Left kidney (tissue), 1 donor: ENCODE measurements at regions not wholly inside any gene's neighbourhood (a gene's known extent, or its start where the extent isn't known, plus 50 kb on each side); places are given as distances from the start of the nearest gene placed in this dataset.

ENCODE experiments used
- DNase-seq: peaks from one replicate; pipeline ENCODE4 v3.0.0-alpha.2; 2013

GRCh38 chr1:167145965-167146364, 52.1 kb downstream of the STYXL2 start:
- DNase-seq, result no peak

GRCh38 chr1:167146903-167147539, 53.1 kb downstream of the STYXL2 start:
- DNase-seq, result no peak

DNA sequence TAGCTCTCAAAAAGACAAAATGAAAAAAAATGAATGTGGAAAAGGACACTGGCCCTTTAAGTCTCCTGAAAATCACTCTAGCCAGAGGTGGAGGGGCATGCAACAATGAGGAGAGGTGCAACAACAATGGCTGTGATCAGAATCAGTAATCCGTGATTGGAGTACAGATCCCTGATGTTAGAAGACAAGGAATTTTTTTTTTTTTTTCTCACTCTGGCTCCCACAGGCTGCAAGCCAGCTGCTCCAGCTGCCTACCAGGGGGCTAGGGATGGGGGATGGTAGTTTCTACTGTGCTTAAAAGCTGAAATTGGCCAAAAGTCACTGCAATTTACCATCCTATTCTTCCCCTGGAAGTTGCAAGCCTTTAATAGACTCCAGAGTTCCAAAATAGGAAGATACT, 54.5 kb downstream of the STYXL2 start:
- DNase-seq, result no peak

- no peak for DNase-seq
These were observed 56.1 kb downstream of the STYXL2 start for GRCh38 chr1:167149793-167150491.

DNA sequence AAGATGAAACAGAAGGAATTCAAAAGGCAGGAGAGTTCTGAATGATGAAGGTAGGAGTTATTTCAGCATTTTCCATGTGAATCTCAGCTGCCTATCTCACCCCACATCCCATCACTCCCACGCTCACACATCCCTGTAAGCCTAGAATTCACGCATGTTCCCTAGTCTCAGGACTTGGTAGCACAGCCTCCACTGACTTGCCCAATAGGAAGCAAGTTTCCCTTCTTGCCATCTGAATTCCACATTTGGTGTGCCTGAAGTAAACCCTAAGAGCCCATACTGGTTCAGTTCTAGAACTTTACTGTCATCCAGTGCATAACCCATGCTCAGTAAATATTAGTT, 56.6 kb downstream of the STYXL2 start:
- DNase-seq, result no peak

DNA sequence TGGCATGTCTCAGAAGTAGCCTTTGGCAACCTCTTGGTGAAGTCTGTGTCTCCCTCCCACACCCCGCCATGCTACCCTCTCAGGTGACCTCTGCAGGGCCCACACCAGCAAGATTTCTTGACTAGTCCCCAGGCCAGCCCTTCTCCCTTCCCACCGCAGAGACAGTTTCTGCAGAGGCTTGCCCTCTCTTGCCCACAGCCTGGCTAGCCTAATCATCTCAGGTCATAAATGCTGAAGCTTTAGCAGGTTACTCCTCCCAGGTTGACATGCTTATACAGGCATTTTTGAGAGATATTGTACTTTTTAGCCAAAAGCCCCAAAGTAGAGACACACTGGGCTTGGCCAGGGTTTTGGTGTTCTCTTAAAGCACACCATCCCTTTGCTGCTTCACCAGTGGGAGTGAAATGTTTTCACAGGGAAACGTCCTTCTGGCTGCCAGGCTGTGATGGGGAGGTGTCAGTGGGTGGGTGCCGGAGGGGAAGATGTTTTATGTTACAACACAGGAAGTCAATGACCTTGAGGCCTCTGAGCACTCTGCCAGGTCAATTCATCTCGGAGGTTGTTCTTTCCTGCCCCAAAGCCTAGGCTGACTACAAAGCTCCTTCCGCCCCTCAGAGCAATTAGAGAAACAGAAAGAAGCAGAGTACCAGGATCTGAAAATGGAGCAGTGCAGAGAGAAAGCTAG, 58.5 kb downstream of the STYXL2 start:
- no peak for DNase-seq

DNA sequence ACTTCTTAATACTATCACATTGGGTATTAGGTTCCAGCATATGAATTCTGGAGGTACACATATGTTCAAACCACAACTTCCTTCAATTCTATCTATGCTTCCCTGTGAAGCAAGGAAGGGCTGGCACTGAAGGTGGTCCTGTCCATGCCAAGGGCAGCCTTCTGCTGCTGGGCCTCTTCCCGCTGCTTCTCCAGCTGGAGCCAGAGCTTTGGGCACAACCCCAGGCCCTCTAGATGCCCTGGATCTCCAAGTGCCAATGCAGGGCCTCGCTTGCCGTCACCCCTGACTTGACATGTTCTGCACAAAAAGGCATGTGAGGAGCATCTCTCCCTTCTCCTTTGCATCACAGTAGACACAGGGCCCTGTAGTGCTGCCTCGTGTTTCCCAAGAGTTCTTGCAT, 62.6 kb downstream of the STYXL2 start:
- no peak for DNase-seq

GRCh38 chr1:167157114-167157513, 63.2 kb downstream of the STYXL2 start:
- no peak for DNase-seq

DNA sequence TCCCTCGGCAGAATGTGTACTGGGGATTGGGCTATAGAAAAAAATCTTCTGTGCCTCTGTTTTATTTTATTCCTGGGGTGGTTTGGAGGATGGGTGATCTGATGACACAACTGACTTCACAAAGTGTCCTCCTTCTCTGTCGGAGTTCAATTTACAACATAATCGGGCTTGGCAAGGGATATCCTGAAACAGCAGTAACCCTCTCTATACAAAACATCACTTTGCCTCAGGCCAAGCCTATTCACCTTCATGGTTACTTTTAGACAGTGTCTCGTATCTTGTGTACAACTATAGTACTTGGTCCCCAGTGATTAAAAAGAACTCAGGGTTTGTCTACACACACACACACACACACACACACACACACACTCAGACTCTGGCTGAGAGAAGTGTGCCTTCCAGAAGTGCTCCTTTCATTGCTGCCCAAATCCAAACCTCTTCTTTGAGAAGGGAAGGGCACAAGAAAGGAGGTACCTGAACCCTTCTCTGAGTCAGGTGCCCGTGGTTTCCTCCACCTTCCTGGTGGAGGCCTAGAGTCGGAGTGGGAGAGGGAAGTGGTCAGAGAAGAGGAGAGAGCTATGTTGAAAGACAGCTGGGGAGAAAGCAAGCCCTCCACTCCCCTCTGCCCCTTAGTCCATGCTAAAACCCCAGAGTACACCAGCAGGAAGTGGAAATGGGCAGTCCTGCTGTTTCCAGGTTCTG, 62.4 kb upstream of the POU2F1 start:
- no peak for DNase-seq

DNA sequence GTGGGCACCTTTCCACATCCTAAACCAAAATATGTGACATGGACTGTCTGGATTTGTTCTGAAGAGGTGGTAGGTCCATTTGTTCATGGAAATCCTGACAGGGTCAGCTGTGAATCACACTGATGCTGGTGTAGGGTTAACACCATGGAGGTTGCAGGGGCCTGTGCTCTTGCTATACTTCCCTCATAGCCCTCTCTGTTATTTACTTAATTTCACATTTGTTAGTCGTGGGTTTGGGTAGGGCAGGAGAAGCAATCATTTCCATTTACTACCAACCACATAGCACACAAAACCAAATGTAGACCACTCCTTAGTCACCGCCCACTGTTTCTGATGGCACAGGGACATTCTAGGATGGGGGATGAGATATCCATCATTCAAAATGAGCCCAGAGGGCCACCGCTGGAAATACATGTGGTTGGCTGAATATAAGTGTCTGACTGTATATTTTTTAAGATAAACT, 61.8 kb upstream of the POU2F1 start:
- no peak for DNase-seq

DNA sequence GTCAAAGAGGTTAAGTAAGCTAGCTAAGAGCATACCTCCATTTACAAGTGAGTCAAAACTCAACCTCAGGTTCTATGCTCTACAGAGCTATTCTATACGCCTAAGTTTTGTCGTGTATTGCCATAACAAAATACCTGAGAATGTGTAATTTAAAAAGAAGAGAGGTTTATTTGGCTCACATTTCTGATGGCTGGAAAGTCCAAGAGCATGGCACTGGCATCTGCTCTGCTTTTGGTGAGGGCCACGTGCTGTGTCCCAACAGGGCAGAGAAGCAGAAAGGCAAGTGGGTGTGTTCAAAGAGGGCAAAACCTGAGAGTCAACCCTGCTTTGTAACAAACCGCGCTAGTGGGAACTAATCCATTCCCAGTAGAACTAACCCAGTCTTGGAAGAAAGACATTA, 60.9 kb upstream of the POU2F1 start:
- DNase-seq, result no peak

DNA sequence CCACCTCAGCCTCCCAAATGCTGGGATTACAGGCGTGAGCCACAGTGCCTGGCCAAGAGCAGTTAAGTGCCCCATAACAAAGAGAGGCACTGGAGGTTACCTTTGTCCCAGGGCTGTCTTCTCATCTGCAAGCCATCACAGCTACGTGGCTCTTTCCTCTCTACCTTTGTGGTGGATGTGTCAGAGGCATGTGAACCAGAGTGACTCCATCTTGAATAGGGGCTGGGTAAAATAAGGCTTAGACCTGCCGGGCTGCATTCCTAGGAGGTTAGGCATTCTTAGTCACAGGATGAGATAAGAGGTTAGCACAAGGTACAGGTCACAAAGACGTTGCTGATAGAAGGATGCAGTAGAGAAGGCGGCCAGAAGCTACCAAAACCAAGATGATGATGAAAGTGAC, 59.4 kb upstream of the POU2F1 start:
- DNase-seq, result no peak

- DNase-seq, result no peak
These were observed 58.9 kb upstream of the POU2F1 start for GRCh38 chr1:167161762-167162161.

DNA sequence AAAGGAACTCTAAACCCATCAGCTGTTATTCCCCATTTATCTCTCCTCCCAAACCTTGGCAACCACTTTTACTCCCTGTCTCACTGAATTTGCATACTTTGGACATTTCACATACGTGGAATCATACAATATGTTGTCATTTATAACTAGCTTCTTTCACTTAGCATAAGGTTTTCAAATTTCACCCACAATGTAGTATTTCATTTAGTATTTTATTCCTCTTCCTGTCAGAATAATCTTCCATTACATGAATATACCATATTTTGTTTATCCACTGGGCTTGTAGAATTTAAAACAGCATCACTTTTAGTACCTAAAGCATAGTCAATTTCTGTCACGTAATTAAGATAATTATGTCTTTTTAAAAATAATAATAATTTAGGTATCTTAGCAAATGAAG, 55.5 kb upstream of the POU2F1 start:
- no peak for DNase-seq

GRCh38 chr1:167165948-167166689, 54.6 kb upstream of the POU2F1 start:
- peak; percentile 73 for DNase-seq

DNA sequence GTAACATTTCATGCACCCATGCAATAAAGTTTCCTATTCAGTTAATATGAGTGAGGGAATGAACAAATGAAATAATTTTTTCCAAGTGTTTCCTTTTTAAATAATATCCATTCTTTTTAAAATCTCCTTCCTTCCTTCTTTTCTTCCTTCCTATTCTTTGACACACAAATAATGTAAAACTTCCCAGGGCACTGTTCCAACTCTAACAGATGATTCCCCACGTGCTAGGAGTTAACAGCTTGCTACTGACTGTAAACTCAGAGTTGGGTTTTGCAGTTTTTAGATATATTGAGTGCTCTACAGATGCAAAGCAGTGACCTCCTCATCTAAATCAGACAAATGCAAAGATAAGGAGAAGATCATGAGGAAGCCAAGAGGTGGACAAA, 54.0 kb upstream of the POU2F1 start:
- DNase-seq, result no peak

DNA sequence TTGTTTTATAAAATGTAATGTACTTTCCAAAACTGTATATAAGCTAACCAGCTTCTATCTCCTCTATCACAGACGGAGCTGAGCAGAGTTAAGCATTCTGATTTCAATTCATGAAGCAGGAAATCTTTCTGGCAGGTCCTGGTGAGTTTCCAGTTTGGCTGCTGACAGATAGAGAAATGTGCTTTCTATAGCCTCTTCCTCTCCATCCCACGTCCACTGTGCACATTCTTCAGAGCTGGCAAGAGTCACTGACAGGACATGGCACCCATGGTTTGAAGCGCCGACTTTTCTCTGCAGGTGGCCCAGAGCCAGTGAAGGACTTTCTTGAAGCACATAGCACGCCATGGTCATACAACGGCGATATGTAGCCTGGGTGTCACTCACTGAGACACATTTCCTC, 52.3 kb upstream of the POU2F1 start:
- no peak for DNase-seq

GRCh38 chr1:167169642-167170041, 51.0 kb upstream of the POU2F1 start:
- DNase-seq, result no peak
